ENCODE measurements at regions not wholly inside any gene's neighbourhood (a gene's known extent, or its start where the extent isn't known, plus 50 kb on each side); places are given as distances from the start of the nearest gene placed in this dataset.

- no peak for TF ChIP-seq CTCF (IDR thresholded peaks at IDR 0.05; ENCODE audit: unreplicated experiment)
- Mint-ChIP-seq H3K27me3 (ENCODE audit: unreplicated experiment) (peaks cover 18% of the 10 kb centered on the region), H3K27ac (ENCODE audit: unreplicated experiment) (no peak overlapping the region), H3K4me3 (ENCODE audit: low read depth, unreplicated experiment) (no peak overlapping the region), H3K4me1 (ENCODE audit: low read depth, unreplicated experiment) (no peaks in the 10 kb centered on the region), H3K9me3 (ENCODE audit: low read depth, unreplicated experiment) (peaks cover 5% of the 10 kb centered on the region), H3K36me3 (ENCODE audit: insufficient read depth, unreplicated experiment) (peaks cover 5% of the 10 kb centered on the region)
- CTCF ChIA-PET: interaction anchor here (0.6 kb wide), 1 partner anchor 1526 kb away, joined by 5 read pairs; no protein-coding TSS in a partner anchor
- intact Hi-C loops (cut with micrococcal nuclease; ENCODE audit: unreplicated experiment): no loop called here
- DNase-seq: no peak
- no TSS peak for BruUV-seq (replicated peaks)
Measured at GRCh38 chr15:93294066-93294465, 205.1 kb upstream of the RGMA start.

GRCh38 chr15:93291380-93291779 is 202.4 kb upstream of the RGMA start:
- Mint-ChIP-seq H3K9me3 (ENCODE audit: low read depth, unreplicated experiment) (no peaks in the 10 kb centered on the region), H3K27me3 (ENCODE audit: unreplicated experiment) (peaks cover 18% of the 10 kb centered on the region), H3K36me3 (ENCODE audit: insufficient read depth, unreplicated experiment) (peaks cover 5% of the 10 kb centered on the region), H3K4me1 (ENCODE audit: low read depth, unreplicated experiment) (no peaks in the 10 kb centered on the region), H3K4me3 (ENCODE audit: low read depth, unreplicated experiment) (no peak overlapping the region), H3K27ac (ENCODE audit: unreplicated experiment) (no peak overlapping the region)
- BruUV-seq (replicated peaks): no TSS peak
- DNase-seq: no peak
- intact Hi-C loops (cut with micrococcal nuclease; ENCODE audit: unreplicated experiment): no loop called here
- CTCF ChIA-PET: no interaction called here
- TF ChIP-seq CTCF (IDR thresholded peaks at IDR 0.05; ENCODE audit: unreplicated experiment): no peak

- DNase-seq: no peak
- no peaks in the 10 kb centered on the region for H3K9me3 Mint-ChIP-seq (ENCODE audit: low read depth, unreplicated experiment)
- no peak for TF ChIP-seq CTCF (IDR thresholded peaks at IDR 0.05; ENCODE audit: unreplicated experiment)
- H3K27me3 Mint-ChIP-seq (ENCODE audit: unreplicated experiment): peaks cover 18% of the 10 kb centered on the region
- H3K36me3 Mint-ChIP-seq (ENCODE audit: insufficient read depth, unreplicated experiment): peaks cover 5% of the 10 kb centered on the region
- BruUV-seq (replicated peaks): no TSS peak
- intact Hi-C loops (cut with micrococcal nuclease; ENCODE audit: unreplicated experiment): no loop called here
- CTCF ChIA-PET: no interaction called here
- no peak overlapping the region for H3K4me3 Mint-ChIP-seq (ENCODE audit: low read depth, unreplicated experiment)
- no peaks in the 10 kb centered on the region for H3K4me1 Mint-ChIP-seq (ENCODE audit: low read depth, unreplicated experiment)
- H3K27ac Mint-ChIP-seq (ENCODE audit: unreplicated experiment): no peak overlapping the region
Measured at GRCh38 chr15:93290618-93290946, 201.6 kb upstream of the RGMA start.

- Mint-ChIP-seq H3K4me3 (ENCODE audit: low read depth, unreplicated experiment) (no peak overlapping the region), H3K9me3 (ENCODE audit: low read depth, unreplicated experiment) (no peaks in the 10 kb centered on the region), H3K27ac (ENCODE audit: unreplicated experiment) (no peak overlapping the region), H3K4me1 (ENCODE audit: low read depth, unreplicated experiment) (no peaks in the 10 kb centered on the region), H3K27me3 (ENCODE audit: unreplicated experiment) (peaks cover 18% of the 10 kb centered on the region), H3K36me3 (ENCODE audit: insufficient read depth, unreplicated experiment) (peaks cover 5% of the 10 kb centered on the region)
- CTCF ChIA-PET: no interaction called here
- DNase-seq: no peak
- no TSS peak for BruUV-seq (replicated peaks)
- intact Hi-C loops (cut with micrococcal nuclease; ENCODE audit: unreplicated experiment): no loop called here
- TF ChIP-seq CTCF (IDR thresholded peaks at IDR 0.05; ENCODE audit: unreplicated experiment): no peak
Measured at GRCh38 chr15:93289941-93290617, 201.1 kb upstream of the RGMA start.
